GM21515 (cell line): ENCODE measurements at regions not wholly inside any gene's neighbourhood (a gene's known extent, or its start where the extent isn't known, plus 50 kb on each side); places are given as distances from the start of the nearest gene placed in this dataset.
"Not testable (repeated sequence)": the region's sequence is repeated elsewhere in the genome, so short reads cannot be mapped to it uniquely, and the experiment has no call there.

Source experiments
- ATAC-seq: cut with Tn5 transposase; IDR thresholded peaks from one replicate; pipeline ENCODE4 v1.9.1; 2021; ENCODE audit not compliant: unreplicated experiment

GRCh38 chr1:239125893-239126292 lies 260.5 kb upstream of the CHRM3 start:
- no peak for ATAC-seq

- ATAC-seq, result no peak
Measured at GRCh38 chr1:239125027-239125426, 261.3 kb upstream of the CHRM3 start.

- no peak for ATAC-seq
Measured at GRCh38 chr1:239123260-239123659, 263.1 kb upstream of the CHRM3 start.

GRCh38 chr1:239112101-239112935 lies 274.1 kb upstream of the CHRM3 start:
- ATAC-seq, result no peak

- no peak for ATAC-seq
Measured at GRCh38 chr1:239107676-239108075, 278.7 kb upstream of the CHRM3 start.

GRCh38 chr1:239106689-239107088 lies 279.7 kb upstream of the CHRM3 start:
- not testable (repeated sequence) for ATAC-seq

GRCh38 chr1:239098400-239099037 lies 287.8 kb upstream of the CHRM3 start:
- ATAC-seq, result no peak

- no peak for ATAC-seq
Measured at GRCh38 chr1:239091537-239091936, 294.8 kb upstream of the CHRM3 start.

GRCh38 chr1:239084459-239085080 lies 301.8 kb upstream of the CHRM3 start:
- ATAC-seq, result no peak

GRCh38 chr1:239081947-239082346 lies 304.4 kb upstream of the CHRM3 start:
- not testable (repeated sequence) for ATAC-seq

- ATAC-seq, result no peak
Measured at GRCh38 chr1:239067480-239067879, 318.9 kb upstream of the CHRM3 start.

- no peak for ATAC-seq
Measured at GRCh38 chr1:239067058-239067457, 319.3 kb upstream of the CHRM3 start.

GRCh38 chr1:239061770-239062169 lies 324.6 kb upstream of the CHRM3 start:
- no peak for ATAC-seq

GRCh38 chr1:239058190-239058589 lies 328.2 kb upstream of the CHRM3 start:
- ATAC-seq, result no peak

GRCh38 chr1:239056940-239057339 lies 329.4 kb upstream of the CHRM3 start:
- no peak for ATAC-seq

GRCh38 chr1:239053279-239053678 lies 333.1 kb upstream of the CHRM3 start:
- ATAC-seq, result no peak

- no peak for ATAC-seq
Measured at GRCh38 chr1:239049571-239049970, 336.8 kb upstream of the CHRM3 start.

GRCh38 chr1:239044829-239045228 lies 341.5 kb upstream of the CHRM3 start:
- ATAC-seq, result no peak

- no peak for ATAC-seq
Measured at GRCh38 chr1:239040523-239040922, 345.8 kb upstream of the CHRM3 start.

- ATAC-seq, result no peak
Measured at GRCh38 chr1:239031310-239031709, 355.1 kb upstream of the CHRM3 start.

- no peak for ATAC-seq
Measured at GRCh38 chr1:239025997-239026694, 360.2 kb upstream of the CHRM3 start.
